ENCODE measurements at regions not wholly inside any gene's neighbourhood (a gene's known extent, or its start where the extent isn't known, plus 50 kb on each side); places are given as distances from the start of the nearest gene placed in this dataset.

- Mint-ChIP-seq H3K27me3 (ENCODE audit: insufficient read depth, unreplicated experiment) (no peaks in the 10 kb centered on the region), H3K4me1 (ENCODE audit: low read depth, unreplicated experiment) (no peaks in the 10 kb centered on the region), H3K4me3 (ENCODE audit: unreplicated experiment) (no peak overlapping the region), H3K9me3 (ENCODE audit: unreplicated experiment) (peaks cover 20% of the 10 kb centered on the region), H3K27ac (ENCODE audit: unreplicated experiment) (no peak overlapping the region), H3K36me3 (ENCODE audit: insufficient read depth, unreplicated experiment) (no peaks in the 10 kb centered on the region)
- Histone ChIP-seq H3K36me3 (ENCODE audit: control insufficient read depth, insufficient read depth, low read length) (no peaks in the 10 kb centered on the region), H3K4me3 (ENCODE audit: low read depth, low read length) (no peak overlapping the region), H3K4me1 (no peaks in the 10 kb centered on the region), H3K9me3 (peaks cover 7% of the 10 kb centered on the region), H3K27me3 (replicated peaks; ENCODE audit: control insufficient read depth, insufficient read depth, low read length) (no peaks in the 10 kb centered on the region)
- POLR2A ChIA-PET: no interaction called here
- DNase-seq: no peak
- TF ChIP-seq CTCF (IDR thresholded peaks at IDR 0.05; ENCODE audit: insufficient read depth in 1 of 2, low read depth in 1 of 2, low read length in 1 of 2, severe bottlenecking in 1 of 2, unreplicated experiment in 1 of 2): no peak
- intact Hi-C loops (cut with micrococcal nuclease; ENCODE audit: unreplicated experiment): no loop called here
- CTCF ChIA-PET: no interaction called here
- BruUV-seq (replicated peaks): no TSS peak
Observed at GRCh38 chr2:134073023-134073422, 180.8 kb upstream of the MGAT5 start.

GRCh38 chr2:134074619-134075018 lies 179.3 kb upstream of the MGAT5 start:
- DNase-seq: no peak
- Histone ChIP-seq H3K9me3 (peaks cover 7% of the 10 kb centered on the region), H3K4me3 (ENCODE audit: low read depth, low read length) (no peak overlapping the region), H3K4me1 (no peaks in the 10 kb centered on the region), H3K27me3 (replicated peaks; ENCODE audit: control insufficient read depth, insufficient read depth, low read length) (no peaks in the 10 kb centered on the region), H3K36me3 (ENCODE audit: control insufficient read depth, insufficient read depth, low read length) (no peaks in the 10 kb centered on the region)
- Mint-ChIP-seq H3K27ac (ENCODE audit: unreplicated experiment) (no peak overlapping the region), H3K4me3 (ENCODE audit: unreplicated experiment) (no peak overlapping the region), H3K36me3 (ENCODE audit: insufficient read depth, unreplicated experiment) (no peaks in the 10 kb centered on the region), H3K4me1 (ENCODE audit: low read depth, unreplicated experiment) (no peaks in the 10 kb centered on the region), H3K9me3 (ENCODE audit: unreplicated experiment) (peaks cover 9% of the 10 kb centered on the region), H3K27me3 (ENCODE audit: insufficient read depth, unreplicated experiment) (no peaks in the 10 kb centered on the region)
- BruUV-seq (replicated peaks): no TSS peak
- POLR2A ChIA-PET: no interaction called here
- intact Hi-C loops (cut with micrococcal nuclease; ENCODE audit: unreplicated experiment): no loop called here
- CTCF ChIA-PET: interaction anchor here (0.9 kb wide), 1 partner anchor 124 kb away, joined by 3 read pairs; no protein-coding TSS in a partner anchor
- no peak for TF ChIP-seq CTCF (IDR thresholded peaks at IDR 0.05; ENCODE audit: insufficient read depth in 1 of 2, low read depth in 1 of 2, low read length in 1 of 2, severe bottlenecking in 1 of 2, unreplicated experiment in 1 of 2)

- no TSS peak for BruUV-seq (replicated peaks)
- Mint-ChIP-seq H3K27me3 (ENCODE audit: insufficient read depth, unreplicated experiment) (no peaks in the 10 kb centered on the region), H3K4me1 (ENCODE audit: low read depth, unreplicated experiment) (no peaks in the 10 kb centered on the region), H3K27ac (ENCODE audit: unreplicated experiment) (no peak overlapping the region), H3K4me3 (ENCODE audit: unreplicated experiment) (no peak overlapping the region), H3K9me3 (ENCODE audit: unreplicated experiment) (peaks cover 9% of the 10 kb centered on the region), H3K36me3 (ENCODE audit: insufficient read depth, unreplicated experiment) (no peaks in the 10 kb centered on the region)
- Histone ChIP-seq H3K4me1 (no peaks in the 10 kb centered on the region), H3K9me3 (peaks cover 7% of the 10 kb centered on the region), H3K4me3 (ENCODE audit: low read depth, low read length) (no peak overlapping the region), H3K27me3 (replicated peaks; ENCODE audit: control insufficient read depth, insufficient read depth, low read length) (no peaks in the 10 kb centered on the region), H3K36me3 (ENCODE audit: control insufficient read depth, insufficient read depth, low read length) (no peaks in the 10 kb centered on the region)
- ChIA-PET POLR2A (no interaction called here), CTCF (interaction anchor here (0.9 kb wide), 1 partner anchor 125 kb away, joined by 3 read pairs; no protein-coding TSS in a partner anchor)
- DNase-seq: no peak
- intact Hi-C loops (cut with micrococcal nuclease; ENCODE audit: unreplicated experiment): no loop called here
- no peak for TF ChIP-seq CTCF (IDR thresholded peaks at IDR 0.05; ENCODE audit: insufficient read depth in 1 of 2, low read depth in 1 of 2, low read length in 1 of 2, severe bottlenecking in 1 of 2, unreplicated experiment in 1 of 2)
Observed at GRCh38 chr2:134075204-134075603, 178.7 kb upstream of the MGAT5 start.
